ENCODE measurements at regions not wholly inside any gene's neighbourhood (a gene's known extent, or its start where the extent isn't known, plus 50 kb on each side); places are given as distances from the start of the nearest gene placed in this dataset.

GRCh38 chr16:63856537-63856936, 1265.3 kb downstream of the CDH11 start:
- TF ChIP-seq CTCF (IDR thresholded peaks at IDR 0.05) (no peak), POLR2A (IDR thresholded peaks at IDR 0.05) (no peak)
